Osteoblast (primary cell): ENCODE measurements at regions not wholly inside any gene's neighbourhood (a gene's known extent, or its start where the extent isn't known, plus 50 kb on each side); places are given as distances from the start of the nearest gene placed in this dataset.

Source experiments
- DNase-seq: peaks from one replicate; pipeline ENCODE4 v3.0.0; 2011; ENCODE audit warnings: low spot score, mixed read lengths; ENCODE audit not compliant: insufficient read length; ENCODE audit errors: missing footprints
- H2AFZ ChIP-seq: 2 replicates; pipeline ENCODE4 v1.6.0; 2011; ENCODE audit warnings: mild to moderate bottlenecking, low read length
- H3K27ac ChIP-seq: 2 replicates; pipeline ENCODE4 v1.5.1; 2011; ENCODE audit warnings: mild to moderate bottlenecking, low read depth, low read length, moderate library complexity
- H3K27me3 ChIP-seq: 2 replicates; pipeline ENCODE4 v1.6.0; 2012; ENCODE audit warnings: mild to moderate bottlenecking, control low read depth, inconsistent platforms, low read length, moderate library complexity; ENCODE audit not compliant: insufficient read depth
- H3K36me3 ChIP-seq: 2 replicates; pipeline ENCODE4 v1.5.1; 2011; ENCODE audit warnings: mild to moderate bottlenecking, low read length, control low read depth, moderate library complexity; ENCODE audit not compliant: insufficient read depth
- H3K4me1 ChIP-seq: 2 replicates; pipeline ENCODE4 v1.5.1; 2011; ENCODE audit warnings: mild to moderate bottlenecking, low read length, control low read depth, moderate library complexity; ENCODE audit not compliant: insufficient read depth
- H3K4me2 ChIP-seq: 2 replicates; pipeline ENCODE4 v1.6.0; 2011; ENCODE audit warnings: mild to moderate bottlenecking, low read length; ENCODE audit not compliant: insufficient read depth
- H3K4me3 ChIP-seq: fragments of 200-600 bp; sonication (generic); 3 replicates; pipeline ENCODE4 v1.5.1; 2012; ENCODE audit warnings: mild to moderate bottlenecking, low read length, inconsistent platforms; ENCODE audit not compliant: insufficient read depth
- H3K79me2 ChIP-seq: 2 replicates; pipeline ENCODE4 v1.6.0; 2012; ENCODE audit warnings: mild to moderate bottlenecking, low read length, control low read depth, inconsistent platforms; ENCODE audit not compliant: insufficient read depth
- H3K9me3 ChIP-seq: 2 replicates; pipeline ENCODE4 v1.5.1; 2011; ENCODE audit warnings: low read depth, low read length, control low read depth
- H4K20me1 ChIP-seq: 2 replicates; pipeline ENCODE4 v1.6.0; 2012; ENCODE audit warnings: mild to moderate bottlenecking, low read length, control low read depth; ENCODE audit not compliant: insufficient read depth
- CTCF ChIP-seq: IDR thresholded peaks from 2 replicates; pipeline ENCODE4 v1.5.1; 2011; ENCODE audit warnings: mild to moderate bottlenecking, low read depth, low read length, moderate library complexity; ENCODE audit errors: extremely low read depth

- H3K79me2 ChIP-seq: no peaks in the 10 kb centered on the region
- DNase-seq: no peak
- H3K27ac ChIP-seq: no peak overlapping the region
- no peak overlapping the region for H3K4me3 ChIP-seq
- H3K4me2 ChIP-seq: no peak overlapping the region
- H2AFZ ChIP-seq: no peak overlapping the region
- H3K27me3 ChIP-seq: no peaks in the 10 kb centered on the region
- H4K20me1 ChIP-seq: no peaks in the 10 kb centered on the region
- H3K36me3 ChIP-seq: no peaks in the 10 kb centered on the region
- H3K4me1 ChIP-seq: peaks cover 36% of the 10 kb centered on the region
- no peak for TF ChIP-seq CTCF
- H3K9me3 ChIP-seq: no peaks in the 10 kb centered on the region
These were observed 104.4 kb upstream of the BTBD3 start for GRCh38 chr20:11813106-11813890.

DNA sequence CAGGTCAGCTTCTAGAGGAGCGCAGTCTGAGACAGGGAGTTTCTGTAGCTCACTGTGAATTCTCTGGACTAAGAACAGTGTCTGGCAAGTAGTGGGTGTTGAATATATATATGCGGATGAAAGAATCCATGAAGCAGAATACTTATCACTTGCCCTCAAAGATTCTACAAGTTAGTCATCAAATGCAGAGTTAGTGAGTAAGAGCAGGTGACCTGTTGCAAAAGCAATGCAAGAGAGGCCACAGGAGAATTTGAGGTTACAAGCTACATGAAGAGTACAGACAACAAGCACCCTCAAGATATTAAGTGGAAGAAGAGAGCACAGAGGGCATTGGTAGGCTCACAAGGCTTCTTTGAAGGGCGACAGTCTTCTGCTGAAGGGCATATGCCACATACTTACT is 103.4 kb upstream of the BTBD3 start:
- no peak for TF ChIP-seq CTCF
- Histone ChIP-seq H2AFZ (no peak overlapping the region), H3K4me3 (no peak overlapping the region), H3K36me3 (no peaks in the 10 kb centered on the region), H3K27me3 (no peaks in the 10 kb centered on the region), H4K20me1 (no peaks in the 10 kb centered on the region), H3K27ac (peak overlapping the region; percentile 12), H3K79me2 (no peaks in the 10 kb centered on the region), H3K9me3 (no peaks in the 10 kb centered on the region), H3K4me1 (peaks cover 32% of the 10 kb centered on the region), H3K4me2 (peak overlapping the region; percentile 34)
- peak; percentile 58 for DNase-seq

- H3K27ac ChIP-seq: no peak overlapping the region
- H3K4me3 ChIP-seq: no peak overlapping the region
- no peaks in the 10 kb centered on the region for H3K4me1 ChIP-seq
- no peaks in the 10 kb centered on the region for H3K9me3 ChIP-seq
- no peaks in the 10 kb centered on the region for H4K20me1 ChIP-seq
- TF ChIP-seq CTCF: no peak
- DNase-seq: no peak
- H3K27me3 ChIP-seq: no peaks in the 10 kb centered on the region
- H3K4me2 ChIP-seq: no peak overlapping the region
- H3K36me3 ChIP-seq: no peaks in the 10 kb centered on the region
- H2AFZ ChIP-seq: no peak overlapping the region
- no peaks in the 10 kb centered on the region for H3K79me2 ChIP-seq
These were observed 96.9 kb upstream of the BTBD3 start for GRCh38 chr20:11820838-11821237.

DNA sequence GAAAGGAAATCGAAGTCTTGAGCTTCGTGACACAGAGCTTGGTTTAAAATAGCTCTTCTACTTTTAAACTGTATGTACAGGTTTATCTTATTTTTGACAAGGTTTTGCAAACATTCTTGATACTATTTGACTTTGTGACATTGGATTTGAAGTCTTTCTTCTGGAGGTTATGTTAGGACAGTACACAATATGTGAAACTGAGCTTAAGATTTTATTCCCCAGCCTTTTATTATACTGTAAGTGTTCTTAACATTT is 95.2 kb upstream of the BTBD3 start:
- Histone ChIP-seq H4K20me1 (no peaks in the 10 kb centered on the region), H2AFZ (peak overlapping the region; percentile 76), H3K4me2 (no peak overlapping the region), H3K36me3 (no peaks in the 10 kb centered on the region), H3K27ac (no peak overlapping the region), H3K4me1 (no peaks in the 10 kb centered on the region), H3K79me2 (no peaks in the 10 kb centered on the region), H3K4me3 (no peak overlapping the region), H3K27me3 (no peaks in the 10 kb centered on the region), H3K9me3 (no peaks in the 10 kb centered on the region)
- no peak for DNase-seq
- TF ChIP-seq CTCF: no peak
